ENCODE measurements at regions not wholly inside any gene's neighbourhood (a gene's known extent, or its start where the extent isn't known, plus 50 kb on each side); places are given as distances from the start of the nearest gene placed in this dataset.

- Histone ChIP-seq H3K27ac (ENCODE audit: low read depth, low read length) (no peak overlapping the region), H3K27me3 (ENCODE audit: control insufficient read depth in 1 of 2, insufficient read depth in 2 of 2, low read length in 2 of 2) (no peaks in the 10 kb centered on the region), H3K9me3 (ENCODE audit: control insufficient read depth in 1 of 2, low read length in 2 of 2) (no peaks in the 10 kb centered on the region), H3K4me3 (ENCODE audit: low read depth in 1 of 2, low read length in 2 of 2) (no peak overlapping the region), H3K36me3 (ENCODE audit: control insufficient read depth in 1 of 2, insufficient read depth in 2 of 2, low read length in 2 of 2) (no peaks in the 10 kb centered on the region), H3K4me1 (ENCODE audit: control insufficient read depth in 1 of 2, insufficient read depth in 2 of 2, low read length in 2 of 2) (no peaks in the 10 kb centered on the region), H3K9ac (ENCODE audit: low read depth in 1 of 2, low read length in 2 of 2) (no peak overlapping the region)
Observed at GRCh38 chr20:39292193-39292736, 330.1 kb downstream of the DHX35 start.

GRCh38 chr20:39291301-39291700 is 329.2 kb downstream of the DHX35 start:
- H3K27me3 ChIP-seq (ENCODE audit: control insufficient read depth in 1 of 2, insufficient read depth in 2 of 2, low read length in 2 of 2): no peaks in the 10 kb centered on the region
- H3K4me3 ChIP-seq (ENCODE audit: low read depth in 1 of 2, low read length in 2 of 2): no peak overlapping the region
- no peaks in the 10 kb centered on the region for H3K4me1 ChIP-seq (ENCODE audit: control insufficient read depth in 1 of 2, insufficient read depth in 2 of 2, low read length in 2 of 2)
- H3K9me3 ChIP-seq (ENCODE audit: control insufficient read depth in 1 of 2, low read length in 2 of 2): no peaks in the 10 kb centered on the region
- H3K9ac ChIP-seq (ENCODE audit: low read depth in 1 of 2, low read length in 2 of 2): no peak overlapping the region
- no peak overlapping the region for H3K27ac ChIP-seq (ENCODE audit: low read depth, low read length)
- no peaks in the 10 kb centered on the region for H3K36me3 ChIP-seq (ENCODE audit: control insufficient read depth in 1 of 2, insufficient read depth in 2 of 2, low read length in 2 of 2)

GRCh38 chr20:39290575-39290974 is 328.4 kb downstream of the DHX35 start:
- Histone ChIP-seq H3K36me3 (ENCODE audit: control insufficient read depth in 1 of 2, insufficient read depth in 2 of 2, low read length in 2 of 2) (no peaks in the 10 kb centered on the region), H3K27me3 (ENCODE audit: control insufficient read depth in 1 of 2, insufficient read depth in 2 of 2, low read length in 2 of 2) (no peaks in the 10 kb centered on the region), H3K9me3 (ENCODE audit: control insufficient read depth in 1 of 2, low read length in 2 of 2) (no peaks in the 10 kb centered on the region), H3K27ac (ENCODE audit: low read depth, low read length) (no peak overlapping the region), H3K4me1 (ENCODE audit: control insufficient read depth in 1 of 2, insufficient read depth in 2 of 2, low read length in 2 of 2) (no peaks in the 10 kb centered on the region), H3K9ac (ENCODE audit: low read depth in 1 of 2, low read length in 2 of 2) (no peak overlapping the region), H3K4me3 (ENCODE audit: low read depth in 1 of 2, low read length in 2 of 2) (no peak overlapping the region)

- H3K4me3 ChIP-seq (ENCODE audit: low read depth in 1 of 2, low read length in 2 of 2): no peak overlapping the region
- H3K36me3 ChIP-seq (ENCODE audit: control insufficient read depth in 1 of 2, insufficient read depth in 2 of 2, low read length in 2 of 2): no peaks in the 10 kb centered on the region
- H3K9ac ChIP-seq (ENCODE audit: low read depth in 1 of 2, low read length in 2 of 2): no peak overlapping the region
- H3K4me1 ChIP-seq (ENCODE audit: control insufficient read depth in 1 of 2, insufficient read depth in 2 of 2, low read length in 2 of 2): no peaks in the 10 kb centered on the region
- no peaks in the 10 kb centered on the region for H3K27me3 ChIP-seq (ENCODE audit: control insufficient read depth in 1 of 2, insufficient read depth in 2 of 2, low read length in 2 of 2)
- no peaks in the 10 kb centered on the region for H3K9me3 ChIP-seq (ENCODE audit: control insufficient read depth in 1 of 2, low read length in 2 of 2)
- H3K27ac ChIP-seq (ENCODE audit: low read depth, low read length): no peak overlapping the region
Observed at GRCh38 chr20:39289831-39290230, 327.7 kb downstream of the DHX35 start.

- no peaks in the 10 kb centered on the region for H3K27me3 ChIP-seq (ENCODE audit: control insufficient read depth in 1 of 2, insufficient read depth in 2 of 2, low read length in 2 of 2)
- H3K4me1 ChIP-seq (ENCODE audit: control insufficient read depth in 1 of 2, insufficient read depth in 2 of 2, low read length in 2 of 2): no peaks in the 10 kb centered on the region
- H3K9me3 ChIP-seq (ENCODE audit: control insufficient read depth in 1 of 2, low read length in 2 of 2): no peaks in the 10 kb centered on the region
- H3K4me3 ChIP-seq (ENCODE audit: low read depth in 1 of 2, low read length in 2 of 2): no peak overlapping the region
- H3K9ac ChIP-seq (ENCODE audit: low read depth in 1 of 2, low read length in 2 of 2): no peak overlapping the region
- H3K36me3 ChIP-seq (ENCODE audit: control insufficient read depth in 1 of 2, insufficient read depth in 2 of 2, low read length in 2 of 2): no peaks in the 10 kb centered on the region
- no peak overlapping the region for H3K27ac ChIP-seq (ENCODE audit: low read depth, low read length)
Observed at GRCh38 chr20:39289316-39289715, 327.2 kb downstream of the DHX35 start.

- H3K27me3 ChIP-seq (ENCODE audit: control insufficient read depth in 1 of 2, insufficient read depth in 2 of 2, low read length in 2 of 2): no peaks in the 10 kb centered on the region
- H3K4me3 ChIP-seq (ENCODE audit: low read depth in 1 of 2, low read length in 2 of 2): no peak overlapping the region
- H3K36me3 ChIP-seq (ENCODE audit: control insufficient read depth in 1 of 2, insufficient read depth in 2 of 2, low read length in 2 of 2): no peaks in the 10 kb centered on the region
- no peak overlapping the region for H3K9ac ChIP-seq (ENCODE audit: low read depth in 1 of 2, low read length in 2 of 2)
- no peaks in the 10 kb centered on the region for H3K4me1 ChIP-seq (ENCODE audit: control insufficient read depth in 1 of 2, insufficient read depth in 2 of 2, low read length in 2 of 2)
- H3K27ac ChIP-seq (ENCODE audit: low read depth, low read length): no peak overlapping the region
- H3K9me3 ChIP-seq (ENCODE audit: control insufficient read depth in 1 of 2, low read length in 2 of 2): no peaks in the 10 kb centered on the region
Observed at GRCh38 chr20:39283464-39283863, 321.3 kb downstream of the DHX35 start.

GRCh38 chr20:39282619-39283092 is 320.5 kb downstream of the DHX35 start:
- H3K27me3 ChIP-seq (ENCODE audit: control insufficient read depth in 1 of 2, insufficient read depth in 2 of 2, low read length in 2 of 2): no peaks in the 10 kb centered on the region
- H3K4me3 ChIP-seq (ENCODE audit: low read depth in 1 of 2, low read length in 2 of 2): no peak overlapping the region
- no peak overlapping the region for H3K27ac ChIP-seq (ENCODE audit: low read depth, low read length)
- H3K4me1 ChIP-seq (ENCODE audit: control insufficient read depth in 1 of 2, insufficient read depth in 2 of 2, low read length in 2 of 2): no peaks in the 10 kb centered on the region
- no peak overlapping the region for H3K9ac ChIP-seq (ENCODE audit: low read depth in 1 of 2, low read length in 2 of 2)
- H3K36me3 ChIP-seq (ENCODE audit: control insufficient read depth in 1 of 2, insufficient read depth in 2 of 2, low read length in 2 of 2): no peaks in the 10 kb centered on the region
- H3K9me3 ChIP-seq (ENCODE audit: control insufficient read depth in 1 of 2, low read length in 2 of 2): no peaks in the 10 kb centered on the region

- no peaks in the 10 kb centered on the region for H3K27me3 ChIP-seq (ENCODE audit: control insufficient read depth in 1 of 2, insufficient read depth in 2 of 2, low read length in 2 of 2)
- no peaks in the 10 kb centered on the region for H3K4me1 ChIP-seq (ENCODE audit: control insufficient read depth in 1 of 2, insufficient read depth in 2 of 2, low read length in 2 of 2)
- no peaks in the 10 kb centered on the region for H3K36me3 ChIP-seq (ENCODE audit: control insufficient read depth in 1 of 2, insufficient read depth in 2 of 2, low read length in 2 of 2)
- no peak overlapping the region for H3K9ac ChIP-seq (ENCODE audit: low read depth in 1 of 2, low read length in 2 of 2)
- no peak overlapping the region for H3K4me3 ChIP-seq (ENCODE audit: low read depth in 1 of 2, low read length in 2 of 2)
- H3K9me3 ChIP-seq (ENCODE audit: control insufficient read depth in 1 of 2, low read length in 2 of 2): no peaks in the 10 kb centered on the region
- no peak overlapping the region for H3K27ac ChIP-seq (ENCODE audit: low read depth, low read length)
Observed at GRCh38 chr20:39280875-39281274, 318.7 kb downstream of the DHX35 start.

GRCh38 chr20:39278230-39278788 is 316.2 kb downstream of the DHX35 start:
- Histone ChIP-seq H3K27ac (ENCODE audit: low read depth, low read length) (no peak overlapping the region), H3K4me3 (ENCODE audit: low read depth in 1 of 2, low read length in 2 of 2) (no peak overlapping the region), H3K4me1 (ENCODE audit: control insufficient read depth in 1 of 2, insufficient read depth in 2 of 2, low read length in 2 of 2) (no peaks in the 10 kb centered on the region), H3K9ac (ENCODE audit: low read depth in 1 of 2, low read length in 2 of 2) (no peak overlapping the region), H3K36me3 (ENCODE audit: control insufficient read depth in 1 of 2, insufficient read depth in 2 of 2, low read length in 2 of 2) (no peaks in the 10 kb centered on the region), H3K9me3 (ENCODE audit: control insufficient read depth in 1 of 2, low read length in 2 of 2) (no peaks in the 10 kb centered on the region), H3K27me3 (ENCODE audit: control insufficient read depth in 1 of 2, insufficient read depth in 2 of 2, low read length in 2 of 2) (no peaks in the 10 kb centered on the region)

- Histone ChIP-seq H3K4me1 (ENCODE audit: control insufficient read depth in 1 of 2, insufficient read depth in 2 of 2, low read length in 2 of 2) (no peaks in the 10 kb centered on the region), H3K9ac (ENCODE audit: low read depth in 1 of 2, low read length in 2 of 2) (no peak overlapping the region), H3K4me3 (ENCODE audit: low read depth in 1 of 2, low read length in 2 of 2) (no peak overlapping the region), H3K27ac (ENCODE audit: low read depth, low read length) (no peak overlapping the region), H3K9me3 (ENCODE audit: control insufficient read depth in 1 of 2, low read length in 2 of 2) (no peaks in the 10 kb centered on the region), H3K36me3 (ENCODE audit: control insufficient read depth in 1 of 2, insufficient read depth in 2 of 2, low read length in 2 of 2) (no peaks in the 10 kb centered on the region), H3K27me3 (ENCODE audit: control insufficient read depth in 1 of 2, insufficient read depth in 2 of 2, low read length in 2 of 2) (no peaks in the 10 kb centered on the region)
Observed at GRCh38 chr20:39277185-39277584, 315.0 kb downstream of the DHX35 start.

Data from duodenal mucosa (tissue), 2 donors.